Esophagus squamous epithelium (tissue), 4 donors: ENCODE measurements at regions not wholly inside any gene's neighbourhood (a gene's known extent, or its start where the extent isn't known, plus 50 kb on each side); places are given as distances from the start of the nearest gene placed in this dataset.

Experiments
- CTCF ChIP-seq, 6 experiments: fragments of 450-650 bp in 4 of 6; fragments of 200-600 bp in 2 of 6; sonication (generic) in 2 of 6; IDR thresholded peaks; one replicate each; pipeline ENCODE4 v1.5.1; 2016 to 2019; ENCODE audit warnings: antibody characterized with exemption in 6 of 6, mild to moderate bottlenecking in 4 of 6, moderate library complexity in 4 of 6
- POLR2A ChIP-seq, 4 donors: fragments of 450-650 bp; IDR thresholded peaks; one replicate each; pipeline ENCODE4 v1.6.1; 2017; ENCODE audit warnings: antibody characterized with exemption in 4 of 4, mild to moderate bottlenecking in 4 of 4, moderate library complexity in 3 of 4

GRCh38 chr9:1443450-1443849 is 393.3 kb downstream of the DMRT2 start:
- TF ChIP-seq CTCF (IDR thresholded peaks at IDR 0.05), result no peak
- no peak for TF ChIP-seq POLR2A (IDR thresholded peaks at IDR 0.05)
